ENCODE measurements at regions not wholly inside any gene's neighbourhood (a gene's known extent, or its start where the extent isn't known, plus 50 kb on each side); places are given as distances from the start of the nearest gene placed in this dataset.

GRCh38 chr4:138845664-138846063 lies 169.9 kb upstream of the NOCT start:
- Histone ChIP-seq H3K27ac (ENCODE audit: low read depth) (no peak overlapping the region), H3K36me3 (ENCODE audit: insufficient read depth) (no peaks in the 10 kb centered on the region), H3K4me1 (ENCODE audit: insufficient read depth) (no peaks in the 10 kb centered on the region), H3K4me3 (ENCODE audit: low read depth, low read length) (no peak overlapping the region)
- WGBS = 49% methylated on average over 9 of the region's 9 CpGs
- no peak for DNase-seq (ENCODE audit: extremely low spot score)

GRCh38 chr4:138845054-138845453 lies 170.5 kb upstream of the NOCT start:
- no peak for DNase-seq (ENCODE audit: extremely low spot score)
- WGBS = 59% methylated on average over 6 of the region's 6 CpGs
- Histone ChIP-seq H3K36me3 (ENCODE audit: insufficient read depth) (no peaks in the 10 kb centered on the region), H3K4me3 (ENCODE audit: low read depth, low read length) (no peak overlapping the region), H3K4me1 (ENCODE audit: insufficient read depth) (no peaks in the 10 kb centered on the region), H3K27ac (ENCODE audit: low read depth) (no peak overlapping the region)

- Histone ChIP-seq H3K36me3 (ENCODE audit: insufficient read depth) (no peaks in the 10 kb centered on the region), H3K4me3 (ENCODE audit: low read depth, low read length) (no peak overlapping the region), H3K27ac (ENCODE audit: low read depth) (no peak overlapping the region), H3K4me1 (ENCODE audit: insufficient read depth) (no peaks in the 10 kb centered on the region)
- 84% methylated on average over 7 of the region's 7 CpGs for WGBS
- no peak for DNase-seq (ENCODE audit: extremely low spot score)
These were observed 172.0 kb upstream of the NOCT start for GRCh38 chr4:138843616-138844015.

- H3K27ac ChIP-seq (ENCODE audit: low read depth) = no peak overlapping the region
- H3K36me3 ChIP-seq (ENCODE audit: insufficient read depth) = no peaks in the 10 kb centered on the region
- H3K4me3 ChIP-seq (ENCODE audit: low read depth, low read length) = no peak overlapping the region
- no peak for DNase-seq (ENCODE audit: extremely low spot score)
- no peaks in the 10 kb centered on the region for H3K4me1 ChIP-seq (ENCODE audit: insufficient read depth)
These were observed 174.2 kb upstream of the NOCT start for GRCh38 chr4:138841343-138841742.

GRCh38 chr4:138838251-138838650 lies 177.3 kb upstream of the NOCT start:
- Histone ChIP-seq H3K4me3 (ENCODE audit: low read depth, low read length) (no peak overlapping the region), H3K4me1 (ENCODE audit: insufficient read depth) (no peaks in the 10 kb centered on the region), H3K27ac (ENCODE audit: low read depth) (no peak overlapping the region), H3K36me3 (ENCODE audit: insufficient read depth) (no peaks in the 10 kb centered on the region)
- no peak for DNase-seq (ENCODE audit: extremely low spot score)
- WGBS = 64% methylated on average over 4 of the region's 4 CpGs

- Histone ChIP-seq H3K36me3 (ENCODE audit: insufficient read depth) (no peaks in the 10 kb centered on the region), H3K4me3 (ENCODE audit: low read depth, low read length) (no peak overlapping the region), H3K27ac (ENCODE audit: low read depth) (no peak overlapping the region), H3K4me1 (ENCODE audit: insufficient read depth) (no peaks in the 10 kb centered on the region)
- WGBS = 85% methylated on average over 9 of the region's 9 CpGs
- DNase-seq (ENCODE audit: extremely low spot score) = no peak
These were observed 179.6 kb upstream of the NOCT start for GRCh38 chr4:138835832-138836533.

GRCh38 chr4:138833974-138834373 lies 181.6 kb upstream of the NOCT start:
- H3K4me1 ChIP-seq (ENCODE audit: insufficient read depth) = no peaks in the 10 kb centered on the region
- WGBS = 61% methylated on average over 3 of the region's 3 CpGs

GRCh38 chr4:138832563-138832962 lies 183.0 kb upstream of the NOCT start:
- no peak overlapping the region for H3K4me3 ChIP-seq (ENCODE audit: low read depth, low read length)
- H3K36me3 ChIP-seq (ENCODE audit: insufficient read depth) = no peaks in the 10 kb centered on the region
- DNase-seq (ENCODE audit: extremely low spot score) = no peak
- H3K27ac ChIP-seq (ENCODE audit: low read depth) = no peak overlapping the region
- H3K4me1 ChIP-seq (ENCODE audit: insufficient read depth) = no peaks in the 10 kb centered on the region
- WGBS = 100% methylated on average over 1 of the region's 1 CpG

More at GRCh38 chr4:138833974-138834373, 181.6 kb upstream of the NOCT start:
- no peak for DNase-seq (ENCODE audit: extremely low spot score)
- Histone ChIP-seq H3K36me3 (ENCODE audit: insufficient read depth) (no peaks in the 10 kb centered on the region), H3K4me3 (ENCODE audit: low read depth, low read length) (no peak overlapping the region), H3K27ac (ENCODE audit: low read depth) (no peak overlapping the region)

- no peak for DNase-seq (ENCODE audit: extremely low spot score)
- H3K27ac ChIP-seq (ENCODE audit: low read depth) = no peak overlapping the region
- H3K36me3 ChIP-seq (ENCODE audit: insufficient read depth) = no peaks in the 10 kb centered on the region
- H3K4me3 ChIP-seq (ENCODE audit: low read depth, low read length) = no peak overlapping the region
- WGBS = 72% methylated on average over 2 of the region's 2 CpGs
- no peaks in the 10 kb centered on the region for H3K4me1 ChIP-seq (ENCODE audit: insufficient read depth)
These were observed 183.6 kb upstream of the NOCT start for GRCh38 chr4:138831948-138832347.

GRCh38 chr4:138828926-138829325 lies 186.7 kb upstream of the NOCT start:
- DNase-seq (ENCODE audit: extremely low spot score) = no peak
- WGBS = 100% methylated on average over 1 of the region's 1 CpG
- Histone ChIP-seq H3K27ac (ENCODE audit: low read depth) (no peak overlapping the region), H3K36me3 (ENCODE audit: insufficient read depth) (no peaks in the 10 kb centered on the region), H3K4me3 (ENCODE audit: low read depth, low read length) (no peak overlapping the region), H3K4me1 (ENCODE audit: insufficient read depth) (no peaks in the 10 kb centered on the region)

- DNase-seq (ENCODE audit: extremely low spot score) = no peak
- Histone ChIP-seq H3K4me3 (ENCODE audit: low read depth, low read length) (no peak overlapping the region), H3K36me3 (ENCODE audit: insufficient read depth) (no peaks in the 10 kb centered on the region), H3K4me1 (ENCODE audit: insufficient read depth) (no peaks in the 10 kb centered on the region), H3K27ac (ENCODE audit: low read depth) (no peak overlapping the region)
- WGBS = 21% methylated on average over 2 of the region's 2 CpGs
These were observed 188.8 kb upstream of the NOCT start for GRCh38 chr4:138826754-138827153.

- no peak overlapping the region for H3K27ac ChIP-seq (ENCODE audit: low read depth)
- DNase-seq (ENCODE audit: extremely low spot score) = no peak
- H3K36me3 ChIP-seq (ENCODE audit: insufficient read depth) = no peaks in the 10 kb centered on the region
- no peak overlapping the region for H3K4me3 ChIP-seq (ENCODE audit: low read depth, low read length)
- H3K4me1 ChIP-seq (ENCODE audit: insufficient read depth) = no peaks in the 10 kb centered on the region
These were observed 189.3 kb upstream of the NOCT start for GRCh38 chr4:138826322-138826721.

- WGBS = 65% methylated on average over 3 of the region's 3 CpGs
- no peak overlapping the region for H3K27ac ChIP-seq (ENCODE audit: low read depth)
- DNase-seq (ENCODE audit: extremely low spot score) = no peak
- no peaks in the 10 kb centered on the region for H3K36me3 ChIP-seq (ENCODE audit: insufficient read depth)
- no peak overlapping the region for H3K4me3 ChIP-seq (ENCODE audit: low read depth, low read length)
- H3K4me1 ChIP-seq (ENCODE audit: insufficient read depth) = no peaks in the 10 kb centered on the region
These were observed 194.2 kb upstream of the NOCT start for GRCh38 chr4:138821331-138821730.

- 47% methylated on average over 3 of the region's 3 CpGs for WGBS
- Histone ChIP-seq H3K27ac (ENCODE audit: low read depth) (no peak overlapping the region), H3K4me1 (ENCODE audit: insufficient read depth) (no peaks in the 10 kb centered on the region)
These were observed 198.7 kb upstream of the NOCT start for GRCh38 chr4:138816875-138817274.

GRCh38 chr4:138815811-138816210 lies 199.8 kb upstream of the NOCT start:
- 51% methylated on average over 2 of the region's 2 CpGs for WGBS
- DNase-seq (ENCODE audit: extremely low spot score) = no peak
- Histone ChIP-seq H3K36me3 (ENCODE audit: insufficient read depth) (no peaks in the 10 kb centered on the region), H3K4me1 (ENCODE audit: insufficient read depth) (no peaks in the 10 kb centered on the region), H3K4me3 (ENCODE audit: low read depth, low read length) (no peak overlapping the region), H3K27ac (ENCODE audit: low read depth) (no peak overlapping the region)

More at GRCh38 chr4:138816875-138817274, 198.7 kb upstream of the NOCT start:
- no peak for DNase-seq (ENCODE audit: extremely low spot score)
- H3K36me3 ChIP-seq (ENCODE audit: insufficient read depth) = no peaks in the 10 kb centered on the region
- H3K4me3 ChIP-seq (ENCODE audit: low read depth, low read length) = no peak overlapping the region
